GM12878 (cell line): ENCODE measurements at regions not wholly inside any gene's neighbourhood (a gene's known extent, or its start where the extent isn't known, plus 50 kb on each side); places are given as distances from the start of the nearest gene placed in this dataset.

ENCODE experiments used
- JUND ChIP-seq: IDR thresholded peaks from 2 replicates; pipeline ENCODE4 v1.6.1; 2012; ENCODE audit warnings: low read depth, mild to moderate bottlenecking, low read length, improper control_type of control experiment, moderate library complexity
- MXI1 ChIP-seq: fragments of 150-350 bp; IDR thresholded peaks from 2 replicates; pipeline ENCODE4 v1.6.1; 2011; ENCODE audit warnings: low read depth, mild to moderate bottlenecking, inconsistent platforms, low read length, improper control_type of control experiment
- TF ChIP-seq, protein P1 (sequence below), 3 experiments: IDR thresholded peaks in 2 of 3; conservative IDR thresholded peaks in 1 of 3; 2 replicates each; pipeline ENCODE4 v1.5.1; 2011; ENCODE audit warnings: low read depth in 3 of 3, low read length in 3 of 3, mild to moderate bottlenecking in 3 of 3, control low read depth in 2 of 3, moderate library complexity in 2 of 3, inconsistent platforms in 1 of 3, mixed read lengths in 1 of 3; ENCODE audit not compliant: control insufficient read depth in 2 of 3, insufficient read depth in 1 of 3; ENCODE audit errors: extremely low read depth in 1 of 3

DNA sequence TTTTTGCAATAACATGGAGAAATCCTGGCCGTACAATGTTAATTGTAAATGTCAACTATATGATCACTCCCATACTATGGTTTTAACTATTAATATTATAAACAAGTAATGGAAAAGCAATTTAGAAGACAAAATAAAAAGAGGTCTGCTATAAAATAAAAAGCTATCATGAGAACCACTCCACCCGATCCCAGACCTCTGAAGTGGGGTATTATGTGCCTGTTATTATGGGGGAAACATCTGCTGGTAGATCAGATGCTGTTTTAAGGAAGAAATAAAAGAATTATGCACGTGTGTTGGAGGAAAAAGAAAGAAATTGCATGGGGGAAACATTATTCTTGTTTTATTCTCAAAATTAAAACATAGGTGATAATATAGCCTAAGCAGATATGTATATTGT lies 615.7 kb upstream of the ARID1B start:
- TF ChIP-seq, protein P1, sequence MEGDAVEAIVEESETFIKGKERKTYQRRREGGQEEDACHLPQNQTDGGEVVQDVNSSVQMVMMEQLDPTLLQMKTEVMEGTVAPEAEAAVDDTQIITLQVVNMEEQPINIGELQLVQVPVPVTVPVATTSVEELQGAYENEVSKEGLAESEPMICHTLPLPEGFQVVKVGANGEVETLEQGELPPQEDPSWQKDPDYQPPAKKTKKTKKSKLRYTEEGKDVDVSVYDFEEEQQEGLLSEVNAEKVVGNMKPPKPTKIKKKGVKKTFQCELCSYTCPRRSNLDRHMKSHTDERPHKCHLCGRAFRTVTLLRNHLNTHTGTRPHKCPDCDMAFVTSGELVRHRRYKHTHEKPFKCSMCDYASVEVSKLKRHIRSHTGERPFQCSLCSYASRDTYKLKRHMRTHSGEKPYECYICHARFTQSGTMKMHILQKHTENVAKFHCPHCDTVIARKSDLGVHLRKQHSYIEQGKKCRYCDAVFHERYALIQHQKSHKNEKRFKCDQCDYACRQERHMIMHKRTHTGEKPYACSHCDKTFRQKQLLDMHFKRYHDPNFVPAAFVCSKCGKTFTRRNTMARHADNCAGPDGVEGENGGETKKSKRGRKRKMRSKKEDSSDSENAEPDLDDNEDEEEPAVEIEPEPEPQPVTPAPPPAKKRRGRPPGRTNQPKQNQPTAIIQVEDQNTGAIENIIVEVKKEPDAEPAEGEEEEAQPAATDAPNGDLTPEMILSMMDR (IDR thresholded peaks at IDR 0.05 in 2 of 3, conservative IDR thresholded peaks at IDR 0.05 in 1 of 3; ENCODE audit: control insufficient read depth in 2 of 3, extremely low read depth in 1 of 3, insufficient read depth in 1 of 3, low read depth in 3 of 3, low read length in 3 of 3), result no peak
- TF ChIP-seq MXI1 (no peak), JUND (no peak)
